ENCODE measurements at regions not wholly inside any gene's neighbourhood (a gene's known extent, or its start where the extent isn't known, plus 50 kb on each side); places are given as distances from the start of the nearest gene placed in this dataset.

DNA sequence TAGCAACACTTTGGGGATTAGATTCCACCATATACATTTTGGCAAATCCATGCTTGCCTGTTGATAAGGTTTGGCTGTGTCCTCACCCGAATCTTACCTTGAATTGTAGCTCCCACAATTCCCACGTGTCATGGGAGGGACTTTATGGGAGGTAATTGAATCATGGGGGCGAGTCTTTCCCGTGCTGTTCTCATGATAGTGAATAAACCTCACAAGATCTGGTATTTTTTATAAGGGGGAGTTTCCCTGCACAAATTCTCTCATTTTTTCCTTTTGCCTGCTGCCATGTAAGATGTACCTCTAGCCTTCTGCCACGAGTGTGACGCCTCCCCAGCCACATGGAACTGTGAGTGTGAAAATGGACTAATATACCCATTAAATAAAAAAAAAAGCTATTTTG is 265.3 kb downstream of the MRPL39 start:
- TF ChIP-seq, protein P1, sequence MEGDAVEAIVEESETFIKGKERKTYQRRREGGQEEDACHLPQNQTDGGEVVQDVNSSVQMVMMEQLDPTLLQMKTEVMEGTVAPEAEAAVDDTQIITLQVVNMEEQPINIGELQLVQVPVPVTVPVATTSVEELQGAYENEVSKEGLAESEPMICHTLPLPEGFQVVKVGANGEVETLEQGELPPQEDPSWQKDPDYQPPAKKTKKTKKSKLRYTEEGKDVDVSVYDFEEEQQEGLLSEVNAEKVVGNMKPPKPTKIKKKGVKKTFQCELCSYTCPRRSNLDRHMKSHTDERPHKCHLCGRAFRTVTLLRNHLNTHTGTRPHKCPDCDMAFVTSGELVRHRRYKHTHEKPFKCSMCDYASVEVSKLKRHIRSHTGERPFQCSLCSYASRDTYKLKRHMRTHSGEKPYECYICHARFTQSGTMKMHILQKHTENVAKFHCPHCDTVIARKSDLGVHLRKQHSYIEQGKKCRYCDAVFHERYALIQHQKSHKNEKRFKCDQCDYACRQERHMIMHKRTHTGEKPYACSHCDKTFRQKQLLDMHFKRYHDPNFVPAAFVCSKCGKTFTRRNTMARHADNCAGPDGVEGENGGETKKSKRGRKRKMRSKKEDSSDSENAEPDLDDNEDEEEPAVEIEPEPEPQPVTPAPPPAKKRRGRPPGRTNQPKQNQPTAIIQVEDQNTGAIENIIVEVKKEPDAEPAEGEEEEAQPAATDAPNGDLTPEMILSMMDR (IDR thresholded peaks at IDR 0.05): no peak
- no peak for TF ChIP-seq POLR2A (IDR thresholded peaks at IDR 0.05)

All from lower leg skin (tissue), 3 donors.